GM23338 (cell line): ENCODE measurements at regions not wholly inside any gene's neighbourhood (a gene's known extent, or its start where the extent isn't known, plus 50 kb on each side); places are given as distances from the start of the nearest gene placed in this dataset.

ENCODE experiments used
- CREB1 ChIP-seq: fragments of 250-450 bp; sonication (Bioruptor Pico); IDR thresholded peaks from 2 replicates; pipeline ENCODE4 v1.5.0; 2020; ENCODE audit warnings: low read depth, mild to moderate bottlenecking, moderate library complexity
- CTCF ChIP-seq, 2 experiments: fragments of 200-600 bp in 1 of 2; sonication (generic) in 1 of 2; conservative IDR thresholded peaks; 2 replicates each; pipeline versions ENCODE4 v1.5.1 to v1.6.1; 2016 to 2017; ENCODE audit warnings: antibody characterized with exemption in 2 of 2, low read depth in 2 of 2, mild to moderate bottlenecking in 2 of 2, moderate library complexity in 1 of 2
- EZH2 ChIP-seq: fragments of 200-600 bp; sonication (generic); IDR thresholded peaks from one replicate; pipeline ENCODE4 v1.8.0; 2017; ENCODE audit warnings: antibody characterized with exemption, mild to moderate bottlenecking, low read depth; ENCODE audit not compliant: unreplicated experiment
- POLR2AphosphoS5 ChIP-seq: IDR thresholded peaks from 2 replicates; pipeline ENCODE4 v1.6.1; 2016; ENCODE audit warnings: antibody characterized with exemption, low read depth
- STAT1 ChIP-seq: IDR thresholded peaks from one replicate; pipeline ENCODE4 v1.6.1; 2016; ENCODE audit warnings: antibody characterized with exemption; ENCODE audit not compliant: unreplicated experiment
- ZNF331 ChIP-seq: fragments of 250-450 bp; sonication (Bioruptor Pico); IDR thresholded peaks from 2 replicates; pipeline ENCODE4 v1.5.0; 2020; ENCODE audit warnings: low read depth, mild to moderate bottlenecking, moderate library complexity
- ZNF462 ChIP-seq: fragments of 250-450 bp; sonication (Bioruptor Pico); IDR thresholded peaks from 2 replicates; pipeline ENCODE4 v1.5.0; 2020; ENCODE audit warnings: mild to moderate bottlenecking, moderate library complexity
- TF ChIP-seq, protein P1 (sequence below): IDR thresholded peaks from 2 replicates; pipeline ENCODE4 v1.6.1; 2016; ENCODE audit warnings: antibody characterized with exemption
- TF ChIP-seq, protein P2 (sequence below): IDR thresholded peaks from one replicate; pipeline ENCODE4 v1.6.1; 2018; ENCODE audit warnings: antibody characterized with exemption; ENCODE audit not compliant: unreplicated experiment

GRCh38 chr3:191566469-191566868 is 105.5 kb downstream of the PYDC2 start (continued):
- TF ChIP-seq ZNF462 (CRISPR knock-in tag) (no peak), ZNF331 (CRISPR knock-in tag) (no peak), CREB1 (no peak), STAT1 (no peak), CTCF (conservative IDR thresholded peaks at IDR 0.05; ENCODE audit: low read depth in 2 of 2) (no peak), POLR2AphosphoS5 (no peak), EZH2 (no peak)
- TF ChIP-seq, protein P1, sequence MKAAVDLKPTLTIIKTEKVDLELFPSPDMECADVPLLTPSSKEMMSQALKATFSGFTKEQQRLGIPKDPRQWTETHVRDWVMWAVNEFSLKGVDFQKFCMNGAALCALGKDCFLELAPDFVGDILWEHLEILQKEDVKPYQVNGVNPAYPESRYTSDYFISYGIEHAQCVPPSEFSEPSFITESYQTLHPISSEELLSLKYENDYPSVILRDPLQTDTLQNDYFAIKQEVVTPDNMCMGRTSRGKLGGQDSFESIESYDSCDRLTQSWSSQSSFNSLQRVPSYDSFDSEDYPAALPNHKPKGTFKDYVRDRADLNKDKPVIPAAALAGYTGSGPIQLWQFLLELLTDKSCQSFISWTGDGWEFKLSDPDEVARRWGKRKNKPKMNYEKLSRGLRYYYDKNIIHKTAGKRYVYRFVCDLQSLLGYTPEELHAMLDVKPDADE = no peak
- TF ChIP-seq, protein P2, sequence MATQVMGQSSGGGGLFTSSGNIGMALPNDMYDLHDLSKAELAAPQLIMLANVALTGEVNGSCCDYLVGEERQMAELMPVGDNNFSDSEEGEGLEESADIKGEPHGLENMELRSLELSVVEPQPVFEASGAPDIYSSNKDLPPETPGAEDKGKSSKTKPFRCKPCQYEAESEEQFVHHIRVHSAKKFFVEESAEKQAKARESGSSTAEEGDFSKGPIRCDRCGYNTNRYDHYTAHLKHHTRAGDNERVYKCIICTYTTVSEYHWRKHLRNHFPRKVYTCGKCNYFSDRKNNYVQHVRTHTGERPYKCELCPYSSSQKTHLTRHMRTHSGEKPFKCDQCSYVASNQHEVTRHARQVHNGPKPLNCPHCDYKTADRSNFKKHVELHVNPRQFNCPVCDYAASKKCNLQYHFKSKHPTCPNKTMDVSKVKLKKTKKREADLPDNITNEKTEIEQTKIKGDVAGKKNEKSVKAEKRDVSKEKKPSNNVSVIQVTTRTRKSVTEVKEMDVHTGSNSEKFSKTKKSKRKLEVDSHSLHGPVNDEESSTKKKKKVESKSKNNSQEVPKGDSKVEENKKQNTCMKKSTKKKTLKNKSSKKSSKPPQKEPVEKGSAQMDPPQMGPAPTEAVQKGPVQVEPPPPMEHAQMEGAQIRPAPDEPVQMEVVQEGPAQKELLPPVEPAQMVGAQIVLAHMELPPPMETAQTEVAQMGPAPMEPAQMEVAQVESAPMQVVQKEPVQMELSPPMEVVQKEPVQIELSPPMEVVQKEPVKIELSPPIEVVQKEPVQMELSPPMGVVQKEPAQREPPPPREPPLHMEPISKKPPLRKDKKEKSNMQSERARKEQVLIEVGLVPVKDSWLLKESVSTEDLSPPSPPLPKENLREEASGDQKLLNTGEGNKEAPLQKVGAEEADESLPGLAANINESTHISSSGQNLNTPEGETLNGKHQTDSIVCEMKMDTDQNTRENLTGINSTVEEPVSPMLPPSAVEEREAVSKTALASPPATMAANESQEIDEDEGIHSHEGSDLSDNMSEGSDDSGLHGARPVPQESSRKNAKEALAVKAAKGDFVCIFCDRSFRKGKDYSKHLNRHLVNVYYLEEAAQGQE = no peak
